Stomach (tissue), 4 donors: ENCODE measurements at regions not wholly inside any gene's neighbourhood (a gene's known extent, or its start where the extent isn't known, plus 50 kb on each side); places are given as distances from the start of the nearest gene placed in this dataset.

ENCODE experiments used
- POLR2AphosphoS5 ChIP-seq, 3 donors: sonication (generic); formaldehyde crosslinking; IDR thresholded peaks; one replicate each; pipeline ENCODE4 v1.6.1; 2016; ENCODE audit warnings: antibody characterized with exemption in 3 of 3
- TF ChIP-seq, protein P1 (sequence below), 7 experiments: fragments of 450-650 bp in 4 of 7; fragments of 200-600 bp in 3 of 7; sonication (generic) in 3 of 7; IDR thresholded peaks; one replicate each; pipeline ENCODE4 v1.5.1; 2016 to 2019; ENCODE audit warnings: antibody characterized with exemption in 7 of 7, control low read depth in 2 of 7, mild to moderate bottlenecking in 1 of 7

DNA sequence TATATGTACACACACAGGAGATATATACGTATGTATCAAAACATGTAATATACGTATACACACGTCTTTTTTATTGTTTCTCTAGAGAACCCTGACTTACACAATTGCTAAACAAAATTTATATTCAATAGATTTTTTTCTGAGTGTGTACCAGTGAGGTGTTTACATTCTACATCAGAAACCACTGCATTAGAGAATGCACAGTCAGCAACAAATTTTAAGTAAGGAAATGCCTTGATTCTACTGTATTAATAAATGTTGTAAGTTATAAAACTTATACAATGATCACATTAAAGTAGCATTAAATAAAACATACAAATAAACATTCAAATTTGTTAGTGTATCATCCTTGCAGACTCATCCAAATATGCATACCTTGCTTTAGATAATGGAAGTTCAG, 376.4 kb upstream of the FAM98A start:
- TF ChIP-seq, protein P1, sequence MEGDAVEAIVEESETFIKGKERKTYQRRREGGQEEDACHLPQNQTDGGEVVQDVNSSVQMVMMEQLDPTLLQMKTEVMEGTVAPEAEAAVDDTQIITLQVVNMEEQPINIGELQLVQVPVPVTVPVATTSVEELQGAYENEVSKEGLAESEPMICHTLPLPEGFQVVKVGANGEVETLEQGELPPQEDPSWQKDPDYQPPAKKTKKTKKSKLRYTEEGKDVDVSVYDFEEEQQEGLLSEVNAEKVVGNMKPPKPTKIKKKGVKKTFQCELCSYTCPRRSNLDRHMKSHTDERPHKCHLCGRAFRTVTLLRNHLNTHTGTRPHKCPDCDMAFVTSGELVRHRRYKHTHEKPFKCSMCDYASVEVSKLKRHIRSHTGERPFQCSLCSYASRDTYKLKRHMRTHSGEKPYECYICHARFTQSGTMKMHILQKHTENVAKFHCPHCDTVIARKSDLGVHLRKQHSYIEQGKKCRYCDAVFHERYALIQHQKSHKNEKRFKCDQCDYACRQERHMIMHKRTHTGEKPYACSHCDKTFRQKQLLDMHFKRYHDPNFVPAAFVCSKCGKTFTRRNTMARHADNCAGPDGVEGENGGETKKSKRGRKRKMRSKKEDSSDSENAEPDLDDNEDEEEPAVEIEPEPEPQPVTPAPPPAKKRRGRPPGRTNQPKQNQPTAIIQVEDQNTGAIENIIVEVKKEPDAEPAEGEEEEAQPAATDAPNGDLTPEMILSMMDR (IDR thresholded peaks at IDR 0.05) = no peak
- no peak for TF ChIP-seq POLR2AphosphoS5 (IDR thresholded peaks at IDR 0.05)
